Heart left ventricle (tissue), 16 donors: ENCODE measurements at regions not wholly inside any gene's neighbourhood (a gene's known extent, or its start where the extent isn't known, plus 50 kb on each side); places are given as distances from the start of the nearest gene placed in this dataset.

ENCODE experiments used
- ATAC-seq, 4 donors: fragments of 200-7000 bp; cut with Tn5 transposase; one replicate each; pipeline ENCODE4 v1.9.1; 2020 to 2022; ENCODE audit warnings: moderate library complexity in 4 of 4, mild to moderate bottlenecking in 3 of 4, moderate number of reproducible peaks in 1 of 4
- DNase-seq, 5 donors: peaks; one replicate each; pipeline ENCODE4 v3.0.0-alpha.2; 2020
- H3K27ac ChIP-seq, 12 donors: fragments of 200-600 bp; sonication (generic) in 4 of 12; one replicate each; pipeline versions ENCODE4 v1.5.0 to v1.8.0; 2016 to 2022; ENCODE audit warnings: mild to moderate bottlenecking in 2 of 12
- H3K27me3 ChIP-seq, 9 donors: fragments of 200-600 bp; sonication (generic) in 2 of 9; one replicate each; pipeline versions ENCODE4 v1.5.1 to v1.8.0; 2016 to 2022; ENCODE audit warnings: mild to moderate bottlenecking in 3 of 9
- H3K36me3 ChIP-seq, 9 donors: fragments of 200-600 bp; sonication (generic) in 2 of 9; one replicate each; pipeline versions ENCODE4 v1.5.0 to v1.8.0; 2018 to 2022; ENCODE audit warnings: mild to moderate bottlenecking in 2 of 9
- H3K4me1 ChIP-seq, 12 donors: fragments of 200-600 bp; sonication (generic) in 4 of 12; one replicate each; pipeline versions ENCODE4 v1.5.0 to v1.8.0; 2016 to 2022; ENCODE audit warnings: mild to moderate bottlenecking in 3 of 12
- H3K4me3 ChIP-seq, 12 donors: fragments of 200-600 bp; sonication (generic) in 4 of 12; one replicate each; pipeline versions ENCODE4 v1.5.0 to v1.8.0; 2017 to 2022; ENCODE audit warnings: mild to moderate bottlenecking in 9 of 12, moderate library complexity in 4 of 12
- H3K9me3 ChIP-seq, 12 donors: fragments of 200-600 bp; sonication (generic) in 4 of 12; one replicate each; pipeline versions ENCODE4 v1.5.0 to v1.8.0; 2016 to 2022; ENCODE audit warnings: mild to moderate bottlenecking in 1 of 12
- POLR2A ChIP-seq, 2 donors: fragments of 450-650 bp; IDR thresholded peaks; one replicate each; pipeline ENCODE4 v1.6.1; 2017; ENCODE audit warnings: antibody characterized with exemption in 2 of 2, mild to moderate bottlenecking in 2 of 2, moderate library complexity in 2 of 2
- WGBS, 4 donors: extraction: QIAGEN DNeasy Blood & Tissue Kit in 2 of 4; methylation state at CpG; one replicate each; pipeline versions ENCODE4 v1.1.5 to v1.1.7; 2013 to 2018; 5-methylcytosine and 5-hydroxymethylcytosine counted together
- intact Hi-C, 10 donors: fragments of 100-400 bp; cut with DNase I; formaldehyde crosslinking; loops; one replicate each; pipeline versions ENCODE4 v1.11.1 to v1.14.2; 2022
- TF ChIP-seq, protein P1 (sequence below), 12 donors: fragments of 200-600 bp; sonication (generic) in 4 of 12; IDR thresholded peaks; one replicate each; pipeline versions ENCODE4 v1.5.0 to v1.8.0; 2018 to 2022; ENCODE audit warnings: antibody characterized with exemption in 12 of 12, mild to moderate bottlenecking in 5 of 12
- donor health status: ischemic (EF 13 %, LVEDD 7.1; RV severe dilation, severe dysfunction).
- donor health status: healthy with polysubstance abuse.
- donor health status: DM: no; HTN: yes; CAD: no.
- donor health status: DM: no; HTN: no; CAD: no.
- donor health status: ischemic (EF 25% LVEDD 6.9; RV normal size, moderate dysfunction).
- donor health status: ischemic (EF 25% LVEDD 5.7; RV mildly dilated, moderate dysfunction).
- donor health status: healthy.
- donor health status: DM: yes; HTN: yes; CAD: no.
- donor health status: ischemic (EF 35%, LVEDD 5.7; RV mildly dilated, moderate dysfunction).
- donor health status: nonischemic (EF 11% LVEDD 7.7; RV severe dilation, severe dysfunction).
- donor health status: DM: yes; HTN: yes; CAD: no.
- donor health status: PGD.
- donor health status: ischemic (EF 29% LVEDD 5.4; RV normal size, mild dysfunction).
- donor health status: nonischemic (EF 23%, LVEDD 6.1; RV moderate dilation, normal function).

DNA sequence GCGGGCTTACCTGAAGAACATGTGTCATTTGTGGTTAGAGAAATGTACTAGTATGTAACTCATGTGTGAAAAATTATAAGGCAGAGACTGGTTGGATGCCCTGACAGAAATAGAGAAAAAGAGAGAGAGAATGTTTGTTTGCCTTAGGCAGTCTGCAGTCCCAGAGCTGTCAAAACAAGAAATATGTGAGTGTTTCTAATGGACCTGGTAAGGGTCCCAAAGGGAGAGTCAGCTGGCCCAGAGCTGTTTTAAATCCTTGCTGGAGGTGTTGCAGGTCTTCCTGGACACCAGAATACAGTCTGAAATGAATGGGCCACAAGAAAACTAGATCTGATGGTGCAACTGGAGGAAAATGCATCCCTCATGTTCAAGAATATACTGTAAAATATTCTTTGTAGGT is 158.3 kb upstream of the OGFRL1 start:
- Histone ChIP-seq H3K4me1 (no peaks in the 10 kb centered on the region), H3K27me3 (no peaks in the 10 kb centered on the region), H3K9me3 (peaks cover 0 to 9% (median 0%) of the 10 kb centered on the region in 12 donors), H3K36me3 (no peaks in the 10 kb centered on the region), H3K4me3 (no peak overlapping the region), H3K27ac (no peak overlapping the region)
- intact Hi-C loops, result no loop called here
- WGBS, 4 donors, result 93 to 100% (median 99%) methylated on average over 1 of the region's 1 CpG
- ATAC-seq, result no peak
- no peak for TF ChIP-seq POLR2A (IDR thresholded peaks at IDR 0.05)
- TF ChIP-seq, protein P1, sequence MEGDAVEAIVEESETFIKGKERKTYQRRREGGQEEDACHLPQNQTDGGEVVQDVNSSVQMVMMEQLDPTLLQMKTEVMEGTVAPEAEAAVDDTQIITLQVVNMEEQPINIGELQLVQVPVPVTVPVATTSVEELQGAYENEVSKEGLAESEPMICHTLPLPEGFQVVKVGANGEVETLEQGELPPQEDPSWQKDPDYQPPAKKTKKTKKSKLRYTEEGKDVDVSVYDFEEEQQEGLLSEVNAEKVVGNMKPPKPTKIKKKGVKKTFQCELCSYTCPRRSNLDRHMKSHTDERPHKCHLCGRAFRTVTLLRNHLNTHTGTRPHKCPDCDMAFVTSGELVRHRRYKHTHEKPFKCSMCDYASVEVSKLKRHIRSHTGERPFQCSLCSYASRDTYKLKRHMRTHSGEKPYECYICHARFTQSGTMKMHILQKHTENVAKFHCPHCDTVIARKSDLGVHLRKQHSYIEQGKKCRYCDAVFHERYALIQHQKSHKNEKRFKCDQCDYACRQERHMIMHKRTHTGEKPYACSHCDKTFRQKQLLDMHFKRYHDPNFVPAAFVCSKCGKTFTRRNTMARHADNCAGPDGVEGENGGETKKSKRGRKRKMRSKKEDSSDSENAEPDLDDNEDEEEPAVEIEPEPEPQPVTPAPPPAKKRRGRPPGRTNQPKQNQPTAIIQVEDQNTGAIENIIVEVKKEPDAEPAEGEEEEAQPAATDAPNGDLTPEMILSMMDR (IDR thresholded peaks at IDR 0.05), result no peak
- no peak for DNase-seq

DNA sequence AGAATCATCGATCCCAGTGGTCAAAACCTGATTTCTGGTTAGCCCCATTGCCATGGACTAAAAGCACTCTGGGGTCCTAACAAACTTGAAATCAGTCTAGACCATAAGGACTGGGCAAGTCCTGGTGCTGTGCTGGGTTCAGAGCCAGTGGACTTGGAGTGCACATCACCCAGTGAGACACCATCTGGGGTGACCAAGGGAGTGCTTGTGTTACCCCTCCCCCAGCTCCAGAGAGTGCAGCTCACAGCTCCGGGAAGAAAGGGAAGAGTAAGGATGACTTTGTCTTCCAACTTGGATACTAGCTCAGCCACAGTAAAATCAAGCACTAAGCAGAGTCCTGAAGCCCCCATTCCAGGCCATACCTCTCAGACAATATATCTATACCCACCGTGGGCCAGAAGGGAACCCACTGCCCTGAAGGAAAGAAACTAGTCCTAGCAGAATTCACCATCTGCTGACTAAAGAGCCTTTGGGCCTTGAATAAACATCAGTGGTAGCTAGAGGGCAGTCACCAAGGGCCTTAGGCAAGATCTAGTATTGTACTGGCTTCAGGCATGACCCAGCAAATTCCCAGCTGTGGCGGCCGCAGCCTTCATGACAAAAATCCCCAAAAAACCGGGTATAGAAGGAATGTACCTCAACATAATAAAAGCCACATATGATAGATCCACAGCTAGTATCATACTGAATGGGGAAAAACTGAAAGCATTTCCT is 153.5 kb upstream of the OGFRL1 start:
- no peak overlapping the region for H3K27ac ChIP-seq
- intact Hi-C loops, result no loop called here
- ATAC-seq (no peak), DNase-seq (no peak)
- no peaks in the 10 kb centered on the region for H3K36me3 ChIP-seq
- TF ChIP-seq, protein P1 (IDR thresholded peaks at IDR 0.05), result no peak
- no peaks in the 10 kb centered on the region for H3K27me3 ChIP-seq
- peaks cover 0 to 8% (median 0%) of the 10 kb centered on the region in 12 donors for H3K9me3 ChIP-seq
- 79 to 82% (median 80%) methylated on average over 6 of the region's 6 CpGs for WGBS, 4 donors
- H3K4me3 ChIP-seq, result no peak overlapping the region
- H3K4me1 ChIP-seq, result no peaks in the 10 kb centered on the region

DNA sequence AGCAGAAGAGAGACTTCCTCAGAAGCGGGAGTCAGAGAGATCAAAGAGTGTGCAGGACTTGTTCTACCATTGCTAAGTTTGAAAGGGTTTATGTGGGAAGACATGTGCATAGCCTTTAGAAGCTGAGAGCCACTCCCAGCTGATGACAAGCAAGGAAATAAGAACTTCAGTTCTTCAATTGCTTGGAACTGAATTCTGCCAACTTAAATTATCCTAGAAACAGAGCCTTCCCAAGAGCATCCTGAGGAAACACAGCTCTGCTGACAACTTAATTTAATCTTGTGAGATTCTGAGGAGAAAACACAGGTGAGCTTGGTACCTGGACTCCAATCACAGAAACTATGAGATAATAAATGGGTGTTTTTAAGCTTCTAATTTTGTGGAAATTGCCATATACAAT is 150.6 kb upstream of the OGFRL1 start:
- H3K27me3 ChIP-seq, result no peaks in the 10 kb centered on the region
- no peaks in the 10 kb centered on the region for H3K36me3 ChIP-seq
- no peaks in the 10 kb centered on the region for H3K4me1 ChIP-seq
- TF ChIP-seq, protein P1 (IDR thresholded peaks at IDR 0.05), result no peak
- ATAC-seq (no peak), DNase-seq (no peak)
- H3K4me3 ChIP-seq, result no peak overlapping the region
- no peak overlapping the region for H3K27ac ChIP-seq
- H3K9me3 ChIP-seq, result peaks cover 0 to 8% (median 0%) of the 10 kb centered on the region in 12 donors
- 87 to 91% (median 88%) methylated on average over 1 of the region's 1 CpG for WGBS, 4 donors
- intact Hi-C loops, result no loop called here

DNA sequence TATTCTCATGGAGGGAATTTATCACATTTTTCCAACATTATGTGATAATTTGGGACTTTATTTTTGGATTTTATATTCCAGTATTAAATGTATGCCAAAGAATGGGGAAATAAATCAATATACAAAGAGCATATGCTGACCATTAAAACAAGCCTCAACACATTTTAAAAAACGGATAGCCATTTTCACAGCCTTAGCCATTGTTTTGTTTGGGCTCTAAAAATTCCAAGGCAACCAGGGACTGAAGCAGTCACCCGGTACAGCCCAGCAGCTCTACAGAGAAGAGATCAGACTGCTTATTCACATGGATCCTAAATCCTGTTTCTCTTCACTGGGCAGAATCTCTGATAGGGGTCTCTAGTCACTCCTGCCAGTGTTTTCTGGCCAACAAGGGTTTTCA is 150.2 kb upstream of the OGFRL1 start:
- intact Hi-C loops, result no loop called here
- ATAC-seq (no peak), DNase-seq (no peak)
- H3K4me3 ChIP-seq, result no peak overlapping the region
- H3K36me3 ChIP-seq, result no peaks in the 10 kb centered on the region
- H3K27ac ChIP-seq, result no peak overlapping the region
- peaks cover 0 to 8% (median 0%) of the 10 kb centered on the region in 12 donors for H3K9me3 ChIP-seq
- no peak for TF ChIP-seq POLR2A (IDR thresholded peaks at IDR 0.05)
- TF ChIP-seq, protein P1 (IDR thresholded peaks at IDR 0.05), result no peak
- H3K27me3 ChIP-seq, result no peaks in the 10 kb centered on the region
- WGBS, 4 donors, result 54 to 60% (median 57%) methylated on average over 2 of the region's 2 CpGs
- H3K4me1 ChIP-seq, result no peaks in the 10 kb centered on the region
